Loucy (cell line): ENCODE measurements at regions not wholly inside any gene's neighbourhood (a gene's known extent, or its start where the extent isn't known, plus 50 kb on each side); places are given as distances from the start of the nearest gene placed in this dataset.

ENCODE experiments used
- H2AFZ ChIP-seq: fragments of 200-600 bp; sonication (generic); 2 replicates; pipeline ENCODE4 v1.6.0; 2016; ENCODE audit warnings: antibody characterized with exemption, mild to moderate bottlenecking, low read length, moderate library complexity
- H3F3A ChIP-seq: fragments of 200-600 bp; 2 replicates; pipeline ENCODE4 v1.6.0; 2016; ENCODE audit warnings: antibody characterized with exemption, low read depth, mild to moderate bottlenecking
- H3K27me3 ChIP-seq: fragments of 200-600 bp; sonication (generic); 2 replicates; pipeline ENCODE4 v1.6.1; 2014; ENCODE audit warnings: low read length, mild to moderate bottlenecking; ENCODE audit not compliant: insufficient read depth, poor library complexity, severe bottlenecking
- H3K36me3 ChIP-seq: fragments of 200-600 bp; sonication (generic); 2 replicates; pipeline ENCODE4 v1.6.1; 2016; ENCODE audit warnings: low read length; ENCODE audit not compliant: insufficient read depth
- H3K4me1 ChIP-seq: fragments of 200-600 bp; sonication (generic); 2 replicates; pipeline ENCODE4 v1.5.1; 2014; ENCODE audit warnings: low read length, mild to moderate bottlenecking; ENCODE audit not compliant: insufficient read depth, poor library complexity, severe bottlenecking
- H3K4me2 ChIP-seq: fragments of 200-600 bp; sonication (generic); 2 replicates; pipeline ENCODE4 v1.6.0; 2014; ENCODE audit warnings: antibody characterized with exemption, low read length, low read depth, mild to moderate bottlenecking; ENCODE audit not compliant: poor library complexity, severe bottlenecking
- H3K4me3 ChIP-seq: fragments of 200-600 bp; sonication (generic); 2 replicates; pipeline ENCODE4 v1.5.1; 2014; ENCODE audit warnings: low read length, mild to moderate bottlenecking, mixed read lengths; ENCODE audit not compliant: poor library complexity, severe bottlenecking
- H3K79me2 ChIP-seq: fragments of 200-600 bp; sonication (generic); 2 replicates; pipeline ENCODE4 v1.6.1; 2014; ENCODE audit warnings: low read length; ENCODE audit not compliant: insufficient read depth
- H3K9ac ChIP-seq: fragments of 200-600 bp; sonication (generic); 2 replicates; pipeline ENCODE4 v1.6.0; 2014; ENCODE audit warnings: mild to moderate bottlenecking, low read depth, low read length, moderate library complexity; ENCODE audit not compliant: poor library complexity, severe bottlenecking
- H3K9me2 ChIP-seq: fragments of 200-600 bp; sonication (generic); replicated peaks from 2 replicates; pipeline ENCODE4 v1.6.1; 2016; ENCODE audit warnings: low read depth, low read length, mixed read lengths
- H3K9me3 ChIP-seq: fragments of 200-600 bp; sonication (generic); 2 replicates; pipeline ENCODE4 v1.6.1; 2014; ENCODE audit warnings: mild to moderate bottlenecking, antibody characterized with exemption, low read length, low read depth; ENCODE audit not compliant: insufficient read depth
- H4K20me1 ChIP-seq: fragments of 200-600 bp; sonication (generic); 2 replicates; pipeline ENCODE4 v1.6.0; 2014; ENCODE audit warnings: antibody characterized with exemption, low read length, mild to moderate bottlenecking; ENCODE audit not compliant: insufficient read depth, poor library complexity, severe bottlenecking
- CTCF ChIP-seq: fragments of 200-600 bp; sonication (generic); conservative IDR thresholded peaks from 2 replicates; pipeline ENCODE4 v1.5.1; 2014; ENCODE audit warnings: mild to moderate bottlenecking, antibody characterized with exemption, low read length
- EZH2phosphoT487 ChIP-seq: fragments of 200-600 bp; IDR thresholded peaks from 2 replicates; pipeline ENCODE4 v1.6.1; 2018; ENCODE audit warnings: antibody characterized with exemption, mild to moderate bottlenecking, moderate library complexity, borderline replicate concordance

GRCh38 chr17:53249036-53249435 is 573.7 kb upstream of the KIF2B start:
- no peak overlapping the region for H3K9ac ChIP-seq
- H3K36me3 ChIP-seq, result no peaks in the 10 kb centered on the region
- H3K79me2 ChIP-seq, result no peaks in the 10 kb centered on the region
- no peak overlapping the region for H3K4me2 ChIP-seq
- H4K20me1 ChIP-seq, result no peaks in the 10 kb centered on the region
- no peaks in the 10 kb centered on the region; the same call in 1 of the 2 replicates for H3K9me3 ChIP-seq
- no peak overlapping the region for H3K4me3 ChIP-seq
- H3F3A ChIP-seq, result no peaks in the 10 kb centered on the region
- no peak overlapping the region for H2AFZ ChIP-seq
- no peaks in the 10 kb centered on the region for H3K27me3 ChIP-seq
- no peaks in the 10 kb centered on the region for H3K4me1 ChIP-seq
- TF ChIP-seq CTCF (no peak), EZH2phosphoT487 (no peak)
- H3K9me2 ChIP-seq, result no peaks in the 10 kb centered on the region

GRCh38 chr17:53234138-53234537 is 588.6 kb upstream of the KIF2B start:
- Histone ChIP-seq H3K4me1 (no peaks in the 10 kb centered on the region), H3K79me2 (no peaks in the 10 kb centered on the region), H3K9ac (no peak overlapping the region), H4K20me1 (no peaks in the 10 kb centered on the region), H2AFZ (no peak overlapping the region), H3K4me2 (no peak overlapping the region), H3K9me2 (no peaks in the 10 kb centered on the region), H3K4me3 (no peak overlapping the region), H3K9me3 (no peaks in the 10 kb centered on the region), H3F3A (no peaks in the 10 kb centered on the region), H3K36me3 (no peaks in the 10 kb centered on the region), H3K27me3 (no peaks in the 10 kb centered on the region)
- TF ChIP-seq CTCF (no peak), EZH2phosphoT487 (no peak)

- H3K9me2 ChIP-seq, result no peaks in the 10 kb centered on the region
- H3K9ac ChIP-seq, result no peak overlapping the region
- no peak overlapping the region for H2AFZ ChIP-seq
- H3K4me1 ChIP-seq, result no peaks in the 10 kb centered on the region
- no peaks in the 10 kb centered on the region for H3K79me2 ChIP-seq
- no peaks in the 10 kb centered on the region for H4K20me1 ChIP-seq
- no peaks in the 10 kb centered on the region for H3K9me3 ChIP-seq
- H3K36me3 ChIP-seq, result no peaks in the 10 kb centered on the region
- no peaks in the 10 kb centered on the region for H3K27me3 ChIP-seq
- no peak overlapping the region for H3K4me3 ChIP-seq
- H3F3A ChIP-seq, result no peaks in the 10 kb centered on the region
- TF ChIP-seq EZH2phosphoT487 (no peak), CTCF (no peak)
- no peak overlapping the region for H3K4me2 ChIP-seq
These were observed 595.2 kb upstream of the KIF2B start for GRCh38 chr17:53227514-53227913.
